Mesodermal cell (in vitro differentiated cells): ENCODE measurements at regions not wholly inside any gene's neighbourhood (a gene's known extent, or its start where the extent isn't known, plus 50 kb on each side); places are given as distances from the start of the nearest gene placed in this dataset.

Source experiments
- H3K27ac ChIP-seq: 2 replicates; pipeline ENCODE4 v1.7.0; 2013; ENCODE audit warnings: mild to moderate bottlenecking, low read depth, low read length, moderate library complexity; ENCODE audit not compliant: severe bottlenecking
- H3K36me3 ChIP-seq: 2 replicates; pipeline ENCODE4 v1.7.1; 2013; ENCODE audit warnings: mild to moderate bottlenecking, low read length, moderate library complexity; ENCODE audit not compliant: control insufficient read depth, insufficient read depth
- H3K4me1 ChIP-seq: one replicate; pipeline ENCODE4 v1.7.1; 2013; ENCODE audit warnings: mild to moderate bottlenecking, low read length; ENCODE audit not compliant: insufficient read depth, control insufficient read depth, poor library complexity, severe bottlenecking
- H3K4me3 ChIP-seq: 2 replicates; pipeline ENCODE4 v1.7.0; 2013; ENCODE audit warnings: low read length, control low read depth, mild to moderate bottlenecking; ENCODE audit not compliant: insufficient read depth, poor library complexity, severe bottlenecking; ENCODE audit errors: extremely low read depth
- H3K9me3 ChIP-seq: 2 replicates; pipeline ENCODE4 v1.7.1; 2013; ENCODE audit warnings: mild to moderate bottlenecking, low read length, moderate library complexity; ENCODE audit not compliant: control insufficient read depth
- WGBS, 2 experiments: methylation state at CpG; one replicate each; pipeline ENCODE4 v1.1.5; 2013; ENCODE audit warnings: missing lambda C conversion rate in 2 of 2; ENCODE audit not compliant: insufficient coverage in 2 of 2; 5-methylcytosine and 5-hydroxymethylcytosine counted together

DNA sequence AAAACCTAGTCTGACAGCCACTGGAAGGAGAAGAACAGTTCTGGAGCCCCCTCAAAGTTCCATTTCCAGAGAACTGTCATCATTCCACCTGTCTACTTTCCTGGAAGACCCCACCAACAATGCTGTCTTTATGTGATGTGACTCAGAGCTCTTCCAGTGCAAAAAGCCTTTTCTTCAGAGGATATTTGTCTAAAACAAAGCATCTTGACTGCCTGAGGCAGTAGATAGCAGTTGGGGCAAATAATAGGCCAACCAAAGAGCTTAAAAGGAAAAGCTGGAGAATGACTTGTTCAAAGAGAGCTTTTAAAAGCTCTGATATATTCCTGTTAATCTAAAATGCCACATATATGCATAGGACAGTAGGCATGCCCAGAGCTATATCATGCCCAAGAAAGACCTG lies 62.6 kb downstream of the MIS18A start:
- H3K4me3 ChIP-seq: no peak overlapping the region
- H3K4me1 ChIP-seq: no peaks in the 10 kb centered on the region
- no peaks in the 10 kb centered on the region for H3K36me3 ChIP-seq
- no peak overlapping the region for H3K27ac ChIP-seq
- no peaks in the 10 kb centered on the region for H3K9me3 ChIP-seq

DNA sequence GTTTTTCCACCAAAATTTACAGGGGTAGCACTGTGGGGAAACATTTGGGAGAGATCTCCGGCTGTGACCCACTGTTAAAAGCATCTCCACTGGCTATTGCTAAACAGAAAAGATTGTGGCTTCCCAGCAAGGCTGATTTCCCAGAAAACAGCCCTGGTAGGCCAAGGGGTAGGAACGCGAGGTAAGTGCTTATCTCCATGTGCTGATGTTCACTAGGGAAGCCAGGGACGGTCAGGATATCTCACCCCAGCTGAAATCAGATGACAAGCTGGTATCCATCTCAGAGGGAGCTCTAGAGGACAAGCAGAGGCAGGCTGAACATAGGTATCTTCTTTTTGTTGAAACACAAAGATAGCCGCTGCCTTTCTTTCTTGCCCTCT lies 63.6 kb downstream of the MIS18A start:
- WGBS, 2 experiments: 81 to 90% methylated on average over 4 to 5 of the region's 5 CpGs

DNA sequence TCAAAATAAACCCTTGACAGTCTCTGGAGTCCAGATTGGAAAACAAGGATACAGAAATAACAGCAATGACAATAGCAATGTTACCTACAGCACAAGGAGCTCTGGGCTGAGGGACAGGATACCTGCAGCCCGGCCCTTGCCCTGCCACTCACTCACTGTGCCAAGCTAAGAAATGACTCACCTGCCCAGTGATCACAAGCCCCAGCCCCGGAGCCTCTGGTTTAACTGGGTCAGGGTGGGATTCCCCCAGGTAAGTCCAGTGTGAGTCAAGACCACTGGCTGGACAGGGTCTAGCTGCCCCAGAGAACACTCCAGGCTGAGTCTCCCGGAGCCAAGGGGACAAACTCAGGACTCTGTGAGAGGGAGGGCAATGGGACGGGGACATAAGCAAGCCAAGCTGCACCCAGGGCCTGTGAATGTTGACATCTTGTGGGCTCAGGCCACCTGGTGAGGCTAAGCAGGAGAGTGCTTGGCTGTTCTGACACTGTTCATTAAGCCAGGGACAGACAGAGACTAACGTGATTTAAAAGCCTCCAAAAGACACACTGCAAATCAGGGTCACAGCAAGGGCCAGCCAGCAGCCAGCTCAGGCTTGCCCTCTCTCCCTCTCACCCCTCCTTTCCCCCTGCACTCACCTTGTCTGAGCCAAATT lies 64.1 kb downstream of the MIS18A start:
- Histone ChIP-seq H3K9me3 (no peaks in the 10 kb centered on the region), H3K36me3 (no peaks in the 10 kb centered on the region), H3K4me1 (no peaks in the 10 kb centered on the region), H3K4me3 (no peak overlapping the region), H3K27ac (no peak overlapping the region)
- 85 to 91% methylated on average over 4 to 5 of the region's 5 CpGs for WGBS, 2 experiments

More for the DNA sequence above, 63.6 kb downstream of the MIS18A start:
- Histone ChIP-seq H3K4me3 (no peak overlapping the region), H3K36me3 (no peaks in the 10 kb centered on the region), H3K4me1 (no peaks in the 10 kb centered on the region), H3K9me3 (no peaks in the 10 kb centered on the region), H3K27ac (no peak overlapping the region)

DNA sequence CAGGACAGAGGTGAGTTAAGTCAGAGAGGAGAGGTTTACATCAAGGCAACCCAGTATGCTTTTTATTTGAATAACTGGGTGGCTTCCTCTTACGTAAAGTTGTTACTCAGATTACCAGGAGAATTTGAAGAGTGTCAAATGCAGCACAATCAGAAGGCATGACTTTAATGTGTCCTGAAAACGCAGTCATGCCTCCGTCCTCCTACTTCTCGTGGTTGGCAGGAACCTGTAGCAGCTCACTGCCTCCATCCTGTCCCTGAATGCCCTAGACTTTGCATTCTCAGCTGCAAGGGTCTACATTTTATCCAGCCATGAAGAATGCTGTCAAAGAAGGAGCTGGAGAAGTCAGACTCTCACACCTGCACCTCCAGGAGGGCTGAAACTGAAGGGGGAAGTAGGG lies 66.7 kb downstream of the MIS18A start:
- Histone ChIP-seq H3K27ac (no peak overlapping the region), H3K4me1 (no peaks in the 10 kb centered on the region), H3K36me3 (no peaks in the 10 kb centered on the region), H3K4me3 (no peak overlapping the region), H3K9me3 (no peaks in the 10 kb centered on the region)
- WGBS, 2 experiments: 88 to 94% methylated on average over 3 to 4 of the region's 4 CpGs

DNA sequence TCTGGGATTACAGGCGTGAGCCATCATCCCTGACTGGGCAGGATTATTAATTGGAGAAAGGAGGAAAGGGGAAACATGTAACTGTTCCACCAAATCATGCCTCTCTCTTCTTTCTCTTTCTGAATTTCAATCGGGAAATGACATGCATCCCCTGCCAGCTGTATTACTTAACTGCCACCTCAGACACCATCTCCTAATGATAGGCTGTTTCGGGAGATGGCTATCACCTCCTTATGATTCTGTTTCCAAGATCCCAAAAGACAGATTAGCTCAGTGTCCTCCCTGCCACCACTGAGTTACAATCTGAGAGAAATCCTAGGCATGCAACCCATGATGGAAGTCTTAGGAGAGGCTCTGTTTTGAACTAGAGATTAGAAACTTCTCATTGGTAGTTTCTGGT lies 67.5 kb downstream of the MIS18A start:
- Histone ChIP-seq H3K27ac (no peak overlapping the region), H3K4me3 (no peak overlapping the region), H3K36me3 (no peaks in the 10 kb centered on the region), H3K9me3 (no peaks in the 10 kb centered on the region), H3K4me1 (no peaks in the 10 kb centered on the region)
- 89 to 100% methylated on average over 1 to 2 of the region's 3 CpGs for WGBS, 2 experiments

DNA sequence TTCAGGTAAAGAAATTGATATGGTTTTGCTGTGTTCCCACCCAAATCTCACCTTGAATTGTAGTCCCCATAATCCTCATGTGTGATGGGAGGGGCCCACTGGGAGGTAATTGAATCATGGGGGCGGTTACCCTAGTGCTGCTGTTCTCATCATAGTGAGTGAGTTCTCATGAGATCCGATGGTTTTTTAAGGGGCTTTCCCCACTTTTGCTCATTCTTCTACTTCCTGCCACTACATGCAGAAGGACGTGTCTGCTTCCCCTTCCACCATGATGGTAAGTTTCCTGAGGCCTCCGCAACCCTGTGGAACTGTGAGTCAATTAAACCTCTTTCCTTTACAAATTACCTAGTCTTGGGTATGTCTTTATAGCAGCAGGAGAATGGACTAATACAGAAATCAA lies 69.3 kb downstream of the MIS18A start:
- 57 to 87% methylated on average over 1 to 3 of the region's 4 CpGs for WGBS, 2 experiments
- no peaks in the 10 kb centered on the region for H3K4me1 ChIP-seq
- H3K9me3 ChIP-seq: no peaks in the 10 kb centered on the region
- H3K36me3 ChIP-seq: no peaks in the 10 kb centered on the region
- no peak overlapping the region for H3K4me3 ChIP-seq
- H3K27ac ChIP-seq: no peak overlapping the region

DNA sequence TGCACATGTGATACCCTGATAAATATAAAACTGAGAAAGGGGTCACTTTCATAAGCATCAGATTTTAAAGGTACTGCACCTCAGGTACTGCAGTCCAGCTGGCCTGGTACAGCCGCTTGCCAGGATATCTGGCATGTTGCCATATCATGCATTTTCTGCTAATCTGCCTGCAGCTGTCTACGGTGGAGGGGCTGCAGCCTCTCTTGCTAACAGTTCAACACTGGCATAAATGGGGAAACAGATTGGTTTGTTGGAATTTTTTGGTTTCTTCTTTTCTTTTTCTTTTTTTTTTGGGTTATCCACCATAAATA lies 71.5 kb downstream of the MIS18A start:
- 38 to 75% methylated on average over 1 to 2 of the region's 2 CpGs for WGBS, 2 experiments
- Histone ChIP-seq H3K4me3 (no peak overlapping the region), H3K4me1 (no peaks in the 10 kb centered on the region), H3K27ac (no peak overlapping the region), H3K9me3 (no peaks in the 10 kb centered on the region), H3K36me3 (no peaks in the 10 kb centered on the region)

DNA sequence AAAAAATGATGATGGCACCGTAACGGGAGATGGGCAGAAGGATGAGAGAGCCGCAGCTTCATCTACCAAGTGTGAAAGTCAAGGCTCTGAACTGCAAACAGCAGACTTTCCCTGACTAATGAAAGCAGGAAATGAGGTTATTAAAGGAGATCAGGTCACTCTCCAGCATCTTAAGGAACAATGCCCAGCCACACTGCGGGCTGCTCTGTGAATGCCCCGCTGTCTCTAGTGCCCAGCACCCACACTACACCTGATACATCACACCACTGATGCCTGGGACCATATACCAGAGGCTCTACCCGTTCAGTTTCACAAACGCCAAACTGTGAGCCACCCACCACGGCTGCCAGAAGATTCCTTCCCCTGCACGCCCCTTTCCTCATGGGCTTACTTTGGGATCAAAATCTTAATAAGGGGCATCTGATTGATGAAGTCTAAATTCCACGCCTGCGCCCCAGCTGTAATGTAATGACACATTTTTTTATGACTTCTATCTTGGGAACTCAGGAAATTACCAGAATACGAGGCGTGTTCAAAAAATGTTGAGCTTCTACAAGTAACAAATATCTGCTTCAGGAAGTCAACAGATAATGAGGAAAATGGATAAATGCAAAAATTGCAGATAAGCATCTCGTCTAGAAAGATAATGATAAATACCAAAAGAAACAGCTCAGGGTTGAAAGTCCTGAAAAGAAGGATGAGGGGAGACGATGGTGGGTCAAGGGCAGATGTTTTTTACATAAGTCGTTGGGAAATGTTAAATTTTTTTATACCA lies 72.0 kb downstream of the MIS18A start:
- H3K9me3 ChIP-seq: no peaks in the 10 kb centered on the region
- H3K4me3 ChIP-seq: no peak overlapping the region
- 90 to 91% methylated on average over 9 to 14 of the region's 16 CpGs for WGBS, 2 experiments
- no peak overlapping the region for H3K27ac ChIP-seq
- H3K4me1 ChIP-seq: no peaks in the 10 kb centered on the region
- H3K36me3 ChIP-seq: no peaks in the 10 kb centered on the region

DNA sequence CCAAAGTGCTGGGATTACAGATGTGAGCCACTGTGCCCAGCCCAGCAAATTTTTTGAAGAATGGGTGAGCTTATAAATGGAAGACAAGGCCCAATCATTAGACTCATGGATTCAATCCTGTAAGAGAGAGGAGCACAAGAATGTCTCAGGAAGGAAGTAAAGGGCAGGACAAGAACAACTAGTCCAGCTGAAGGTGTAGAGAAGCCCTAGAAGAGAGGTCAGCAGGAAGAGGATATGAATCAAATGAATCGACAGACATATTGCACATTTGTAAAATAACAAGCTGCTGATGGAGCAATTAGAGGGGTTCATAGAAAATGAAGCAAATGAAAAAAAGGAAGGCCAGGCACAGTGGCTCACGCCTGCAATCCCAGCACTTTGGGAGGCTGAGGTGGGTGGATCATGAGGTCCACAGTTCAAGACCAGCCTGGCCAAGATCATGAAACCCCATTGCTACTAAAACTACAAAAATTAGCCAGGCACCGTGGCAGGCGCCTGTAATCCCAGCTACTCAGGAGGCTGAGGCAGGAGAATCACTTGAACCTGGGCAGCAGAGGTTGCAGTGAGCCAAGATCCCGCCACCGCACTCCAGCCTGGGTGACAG lies 74.9 kb downstream of the MIS18A start:
- no peaks in the 10 kb centered on the region for H3K36me3 ChIP-seq
- no peaks in the 10 kb centered on the region for H3K4me1 ChIP-seq
- 92 to 93% methylated on average over 4 to 6 of the region's 6 CpGs for WGBS, 2 experiments
- H3K9me3 ChIP-seq: no peaks in the 10 kb centered on the region
- H3K27ac ChIP-seq: no peak overlapping the region
- no peak overlapping the region for H3K4me3 ChIP-seq

DNA sequence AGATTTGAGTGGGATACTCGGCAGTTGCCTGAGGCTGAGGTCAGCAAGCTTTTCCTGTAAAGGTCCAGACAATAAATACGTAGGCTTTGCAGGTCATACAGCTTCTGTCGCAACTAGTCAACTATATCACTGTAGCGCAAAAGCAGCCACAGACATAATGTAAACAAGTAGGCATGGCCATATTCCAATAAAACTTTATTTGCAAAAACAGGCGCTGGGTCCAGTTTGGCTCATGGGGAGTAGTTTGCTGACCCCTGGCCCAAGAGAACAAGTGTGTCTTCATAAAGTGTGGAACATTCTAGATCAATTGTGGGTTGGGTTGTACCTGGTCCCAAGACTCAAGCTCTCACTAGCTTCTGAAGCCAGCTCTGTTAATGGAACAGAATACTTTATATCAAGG lies 78.8 kb downstream of the MIS18A start:
- no peaks in the 10 kb centered on the region for H3K36me3 ChIP-seq
- H3K4me1 ChIP-seq: no peaks in the 10 kb centered on the region
- no peaks in the 10 kb centered on the region for H3K9me3 ChIP-seq
- H3K27ac ChIP-seq: no peak overlapping the region
- WGBS, 2 experiments: 95 to 98% methylated on average over 3 to 4 of the region's 5 CpGs
- no peak overlapping the region for H3K4me3 ChIP-seq

DNA sequence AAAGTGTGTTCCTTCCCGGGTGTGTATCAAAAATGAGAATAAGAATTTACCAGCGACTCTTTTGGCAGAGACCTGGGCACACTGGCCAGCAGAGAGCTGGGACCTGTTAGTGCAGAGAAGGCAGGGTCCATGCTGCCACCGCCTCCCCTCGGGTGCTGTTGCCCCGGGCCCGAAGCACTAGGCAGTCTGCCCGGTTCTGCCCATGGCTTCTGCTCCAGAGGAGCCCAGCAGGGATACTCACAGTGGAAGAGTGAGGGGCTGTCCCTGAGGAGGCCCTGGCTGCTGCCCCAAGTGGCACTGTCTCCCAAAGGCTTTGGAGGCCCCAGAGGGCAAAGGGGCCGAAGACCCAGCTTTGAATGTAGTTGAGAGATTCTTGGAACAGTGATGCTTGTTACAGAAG lies 80.5 kb downstream of the MIS18A start:
- H3K4me3 ChIP-seq: no peak overlapping the region
- H3K4me1 ChIP-seq: no peaks in the 10 kb centered on the region
- no peak overlapping the region for H3K27ac ChIP-seq
- H3K36me3 ChIP-seq: no peaks in the 10 kb centered on the region
- H3K9me3 ChIP-seq: no peaks in the 10 kb centered on the region
- 91 to 98% methylated on average over 6 to 8 of the region's 8 CpGs for WGBS, 2 experiments
